NCI-H446 (cell line): ENCODE measurements at regions not wholly inside any gene's neighbourhood (a gene's known extent, or its start where the extent isn't known, plus 50 kb on each side); places are given as distances from the start of the nearest gene placed in this dataset.
"Not testable (repeated sequence)": the region's sequence is repeated elsewhere in the genome, so short reads cannot be mapped to it uniquely, and the experiment has no call there.

Experiments used
- DNase-seq, 2 experiments: peaks; one replicate each; lab custom pipeline; 2025; lab: John Stamatoyannopoulos, UW

- DNase-seq, result peak in 1 of 2 experiments; percentile 43
These were observed 115.9 kb upstream of the EEPD1 start for GRCh38 chr7:36037121-36037662.

GRCh38 chr7:36038063-36038721 lies 114.9 kb upstream of the EEPD1 start:
- no peak for DNase-seq

DNA sequence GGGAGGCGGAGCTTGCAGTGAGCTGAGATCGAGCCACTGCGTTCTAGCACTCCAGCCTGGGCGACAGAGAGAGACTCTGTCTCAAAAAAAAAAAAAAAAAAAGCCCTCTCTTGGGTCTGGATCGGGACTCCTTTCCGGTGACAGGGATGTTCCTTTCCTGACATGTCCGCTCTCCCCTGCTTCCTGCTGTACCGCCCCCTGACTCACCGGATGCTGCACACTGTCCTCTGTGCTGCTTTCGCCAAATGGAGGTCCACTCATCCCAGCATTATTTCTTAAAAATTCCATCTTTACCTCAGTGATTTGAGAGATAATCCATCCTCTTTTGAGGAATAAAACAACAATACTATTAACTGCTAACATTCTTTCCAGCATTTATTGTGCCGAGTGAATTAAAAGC lies 113.8 kb upstream of the EEPD1 start:
- no peak for DNase-seq

GRCh38 chr7:36039671-36040070 lies 113.4 kb upstream of the EEPD1 start:
- no peak for DNase-seq

- DNase-seq, result no peak
These were observed 112.4 kb upstream of the EEPD1 start for GRCh38 chr7:36040679-36041078.

- no peak for DNase-seq
These were observed 108.8 kb upstream of the EEPD1 start for GRCh38 chr7:36044101-36044892.

- DNase-seq, result no peak
These were observed 107.7 kb upstream of the EEPD1 start for GRCh38 chr7:36045326-36045725.

DNA sequence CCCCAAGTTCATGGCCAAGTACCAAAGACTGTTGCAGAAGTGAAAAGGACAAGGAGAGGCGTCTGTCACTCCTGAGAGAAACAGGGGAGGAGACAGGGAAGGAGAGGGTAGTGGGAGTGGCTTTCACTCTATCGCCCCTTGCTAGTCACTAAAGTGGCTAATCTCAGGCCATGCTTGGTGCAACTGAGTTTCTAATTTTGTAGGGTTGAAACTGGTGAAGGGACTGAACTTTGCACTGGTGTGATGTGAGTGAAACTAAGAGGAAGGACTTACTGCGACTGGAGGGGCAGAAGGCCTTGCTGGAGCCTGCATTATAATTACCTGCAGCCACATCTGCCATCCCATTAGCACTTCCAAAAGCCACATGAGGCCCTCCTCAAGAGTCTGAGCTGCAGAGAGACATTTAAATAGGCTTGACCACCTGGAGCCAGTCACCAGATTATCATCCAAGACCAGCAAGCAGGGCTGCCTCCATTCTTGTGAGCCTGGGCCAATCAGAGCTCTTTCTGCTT lies 107.2 kb upstream of the EEPD1 start:
- DNase-seq, result peak in 1 of 2 experiments; percentile 24

- no peak for DNase-seq
These were observed 105.9 kb upstream of the EEPD1 start for GRCh38 chr7:36047091-36047658.

DNA sequence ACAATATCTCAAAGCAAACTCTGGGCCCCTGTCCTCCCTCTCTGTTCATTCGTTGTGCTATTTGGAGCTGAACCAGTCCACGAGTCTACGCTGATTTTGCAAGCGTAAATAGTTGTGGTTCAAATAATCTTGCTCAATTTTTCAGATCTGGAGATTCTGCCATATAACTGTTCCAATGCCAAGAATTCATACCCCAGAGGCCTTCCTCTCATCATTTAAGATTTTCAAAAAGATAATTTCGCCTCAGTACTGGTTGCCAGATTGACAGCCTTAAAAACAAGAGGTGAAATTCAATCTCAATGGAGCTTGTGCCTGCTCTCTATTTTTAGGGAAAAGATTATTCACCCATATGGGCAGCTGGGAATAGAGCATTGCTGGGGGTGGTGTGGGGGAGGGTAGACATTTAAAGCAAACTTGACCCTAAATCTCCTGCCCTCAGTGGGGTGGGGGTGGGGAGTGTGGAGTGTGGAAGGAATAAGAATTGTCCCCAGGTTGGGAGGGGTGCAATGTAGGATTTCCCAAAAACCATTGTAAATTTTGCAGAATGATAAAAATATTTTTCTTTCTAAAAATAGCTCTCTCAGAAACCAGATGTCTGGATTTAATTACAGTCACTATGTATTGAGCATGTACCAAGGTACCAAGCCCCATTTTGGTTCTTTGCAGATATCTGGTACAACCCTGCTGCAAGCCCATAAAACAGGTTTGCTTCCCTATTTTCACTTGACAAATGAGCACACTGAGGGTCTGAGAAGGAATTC lies 104.7 kb upstream of the EEPD1 start:
- peak; percentile 50 to 83 for DNase-seq

DNA sequence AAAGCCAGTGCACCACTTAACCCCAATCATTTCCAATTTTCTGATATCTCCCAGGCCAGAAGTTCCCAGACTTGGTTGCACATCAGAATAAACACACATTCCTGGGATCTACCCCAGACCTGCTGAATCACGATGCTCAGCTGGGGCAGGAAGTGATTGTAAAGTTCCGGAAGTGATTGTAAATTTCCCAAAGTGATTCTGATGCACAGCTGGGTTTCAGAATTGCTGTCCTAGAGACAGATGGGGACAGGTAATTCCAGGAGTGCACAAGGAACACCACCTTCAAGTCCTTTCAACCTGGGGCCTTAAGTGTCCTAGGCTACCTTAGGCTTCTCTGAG lies 104.2 kb upstream of the EEPD1 start:
- DNase-seq, result no peak

DNA sequence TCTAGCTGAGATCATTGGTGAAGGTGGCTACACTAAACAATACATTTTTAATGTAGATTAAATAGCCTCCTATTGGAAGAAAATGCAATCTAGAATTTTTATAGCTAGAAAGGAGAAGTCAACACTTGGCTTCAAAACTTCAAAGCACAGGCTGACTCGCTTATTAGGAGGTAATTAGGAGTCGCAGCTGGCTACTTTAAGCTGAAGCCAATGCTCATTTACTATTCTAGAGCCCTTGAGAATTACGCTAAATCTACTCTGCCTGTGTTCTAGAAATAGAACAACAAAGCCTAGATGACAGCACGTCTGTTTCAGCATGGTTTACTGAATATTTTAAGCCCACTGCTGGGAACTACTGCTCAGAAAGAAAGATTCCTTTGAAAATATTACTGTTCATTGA lies 101.6 kb upstream of the EEPD1 start:
- DNase-seq, result peak; percentile 43 to 70

DNA sequence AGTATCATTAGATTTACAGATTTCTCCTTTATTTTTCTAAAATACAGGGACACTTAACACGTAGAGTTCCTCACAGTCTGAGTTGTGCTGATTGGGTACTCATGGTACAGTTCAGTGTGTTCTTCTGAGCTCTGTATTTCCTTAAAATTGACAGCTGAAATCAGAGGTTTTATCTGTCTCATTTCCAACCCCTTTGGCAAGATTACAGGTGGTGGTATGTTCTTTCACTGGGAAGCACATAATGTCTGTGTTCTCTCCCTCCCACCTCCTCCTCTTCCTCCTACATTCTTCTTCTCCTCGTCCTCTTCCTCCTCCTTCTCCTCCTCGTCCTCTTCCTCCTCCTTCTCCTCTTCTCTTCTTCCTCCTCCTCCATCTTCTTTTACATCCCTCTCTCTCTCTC lies 99.5 kb upstream of the EEPD1 start:
- no peak for DNase-seq

DNA sequence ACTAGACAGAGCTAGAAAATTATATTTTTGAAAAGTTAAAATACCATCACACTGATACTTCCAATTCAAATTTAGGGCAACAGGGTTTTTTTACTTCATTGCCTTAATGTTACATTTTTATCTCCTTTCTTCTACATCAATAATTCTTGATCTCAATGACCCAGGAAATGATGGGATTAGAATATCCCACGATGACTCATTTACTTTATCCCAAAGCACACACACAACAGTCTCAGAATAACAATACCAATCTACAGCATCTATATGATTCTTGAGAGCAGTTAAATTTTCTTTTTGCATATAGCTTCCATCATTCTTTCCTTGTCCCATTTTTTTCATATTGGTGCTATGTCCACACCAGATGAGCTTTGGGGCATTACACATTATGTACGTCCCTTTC lies 98.4 kb upstream of the EEPD1 start:
- DNase-seq, result no peak

- no peak for DNase-seq
These were observed 97.8 kb upstream of the EEPD1 start for GRCh38 chr7:36055207-36055606.

- DNase-seq, result no peak
These were observed 95.7 kb upstream of the EEPD1 start for GRCh38 chr7:36057323-36057722.

- no peak for DNase-seq
These were observed 94.9 kb upstream of the EEPD1 start for GRCh38 chr7:36058020-36058592.

- DNase-seq, result not testable (repeated sequence)
These were observed 92.7 kb upstream of the EEPD1 start for GRCh38 chr7:36060388-36060787.

DNA sequence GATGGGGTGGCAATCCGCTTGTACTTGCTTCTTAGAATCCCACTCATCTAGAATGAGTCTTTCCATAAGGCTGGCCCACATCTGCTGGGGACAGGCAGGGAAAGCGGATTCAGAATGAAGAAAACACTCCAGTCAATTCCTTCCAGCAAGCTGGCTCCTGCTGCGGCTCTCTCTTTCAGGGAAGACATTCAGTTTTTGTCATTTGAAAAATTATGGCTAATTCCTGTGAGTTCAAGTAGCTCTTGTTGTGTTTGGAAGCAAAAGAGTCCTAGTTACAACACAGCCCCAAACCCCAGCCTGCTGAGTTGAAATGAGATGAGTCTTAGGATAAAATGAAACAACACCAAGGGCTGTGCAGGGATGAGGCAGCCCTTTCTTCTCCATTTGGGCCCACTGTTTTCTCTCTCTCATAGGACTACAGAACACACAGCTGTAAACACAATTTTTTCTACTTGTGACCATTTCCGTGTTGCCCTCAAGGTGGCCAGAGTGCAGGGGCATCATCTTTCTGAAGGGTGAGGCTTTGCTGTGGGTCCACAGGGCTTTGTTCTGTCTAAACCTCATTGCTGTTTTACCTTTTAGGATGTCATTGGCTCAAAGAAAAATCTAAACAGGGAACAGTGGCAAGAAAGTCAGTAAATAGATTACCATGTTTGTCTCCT lies 90.8 kb upstream of the EEPD1 start:
- no peak for DNase-seq

GRCh38 chr7:36064676-36065075 lies 88.4 kb upstream of the EEPD1 start:
- no peak for DNase-seq
